HepG2 (cell line): ENCODE measurements at regions not wholly inside any gene's neighbourhood (a gene's known extent, or its start where the extent isn't known, plus 50 kb on each side); places are given as distances from the start of the nearest gene placed in this dataset.

Experiments
- ATAC-seq: fragments of 200-7000 bp; cut with Tn5 transposase; 3 replicates; pipeline ENCODE4 v1.9.1; 2020; ENCODE audit warnings: mild to moderate bottlenecking, moderate library complexity
- BruUV-seq: library from RNA; stranded (reverse); fragments of 400-500 nt; replicated peaks from 2 replicates; lab custom pipeline; 2021; lab: Mats Ljungman, UMichigan
- CTCF ChIA-PET: fragments of 300-600 bp; formaldehyde crosslinking; extraction: SDS; loops from one replicate; lab custom pipeline; 2021; ENCODE audit warnings: low total read pairs, inconsistent platforms, low intra/inter-chr PET ratio; lab: Yijun Ruan, JAX
- POLR2A ChIA-PET: fragments of 350-600 bp; sonication (Branson Sonifier 250); formaldehyde crosslinking; loops from one replicate; lab custom pipeline; 2020; ENCODE audit warnings: antibody characterized with exemption, inconsistent platforms; lab: Yijun Ruan, JAX
- DNase-seq: peaks from one replicate; pipeline ENCODE4 v3.0.0-alpha.2; 2015; ENCODE audit warnings: low spot score
- FAIRE-seq: peaks from 3 replicates; lab custom pipeline; 2011; peaks lifted over from hg19 to GRCh38; lab: Jason Lieb, UNC
- H2AFZ ChIP-seq: one replicate; pipeline ENCODE4 v1.6.1; 2011; ENCODE audit warnings: low read length, inconsistent platforms
- H3K27ac ChIP-seq: fragments of 300-600 bp; 3 replicates; pipeline ENCODE4 v1.8.0; 2011; ENCODE audit warnings: mixed run types, mild to moderate bottlenecking, mixed read lengths, low read length, inconsistent platforms; ENCODE audit not compliant: insufficient read depth; ENCODE audit errors: extremely low read length
- H3K27me3 ChIP-seq, 2 experiments: fragments of 200-600 bp in 1 of 2; 2 replicates in 1 of 2; 3 replicates in 1 of 2; pipeline versions ENCODE4 v1.6.0 to v1.8.0; 2011; ENCODE audit warnings: low read length in 2 of 2, mild to moderate bottlenecking in 2 of 2, moderate library complexity in 2 of 2, inconsistent platforms in 1 of 2; ENCODE audit not compliant: insufficient read depth in 2 of 2, control insufficient read depth in 1 of 2
- H3K36me3 ChIP-seq, 2 experiments: fragments of 200-600 bp in 1 of 2; replicated peaks in 1 of 2; 2 replicates in 1 of 2; 3 replicates in 1 of 2; pipeline versions ENCODE4 v1.5.1 to v1.8.0; 2011; ENCODE audit warnings: low read length in 2 of 2, inconsistent platforms in 1 of 2; ENCODE audit not compliant: insufficient read depth in 2 of 2, control insufficient read depth in 1 of 2
- H3K4me1 ChIP-seq: 2 replicates; pipeline ENCODE4 v1.5.1; 2012; ENCODE audit warnings: low read length, inconsistent platforms; ENCODE audit not compliant: insufficient read depth
- H3K4me2 ChIP-seq: 2 replicates; pipeline ENCODE4 v1.6.0; 2011; ENCODE audit warnings: low read depth, low read length, inconsistent platforms
- H3K4me3 ChIP-seq, 3 experiments: fragments of 200-600 bp in 1 of 3; sonication (generic), shearing (Covaris generic) in 1 of 3; replicated peaks in 1 of 3; 2 replicates each; pipeline ENCODE4 v1.5.1; 2011 to 2016; ENCODE audit warnings: low read length in 3 of 3, inconsistent platforms in 2 of 3, low read depth in 2 of 3, mild to moderate bottlenecking in 2 of 3, control low read depth in 1 of 3, mixed read lengths in 1 of 3; ENCODE audit not compliant: insufficient read depth in 1 of 3
- H3K79me2 ChIP-seq: one replicate; pipeline ENCODE4 v1.6.1; 2011; ENCODE audit warnings: low read length, inconsistent platforms; ENCODE audit not compliant: insufficient read depth
- H3K9ac ChIP-seq: 2 replicates; pipeline ENCODE4 v1.6.0; 2011; ENCODE audit warnings: mild to moderate bottlenecking, low read depth, low read length, inconsistent platforms; ENCODE audit not compliant: insufficient read depth
- H3K9me3 ChIP-seq: 2 replicates; pipeline ENCODE4 v1.5.1; 2012; ENCODE audit warnings: mild to moderate bottlenecking, low read length
- H4K20me1 ChIP-seq: 2 replicates; pipeline ENCODE4 v1.6.0; 2011; ENCODE audit warnings: inconsistent platforms, mild to moderate bottlenecking, low read length, moderate library complexity; ENCODE audit not compliant: insufficient read depth
- ERF ChIP-seq: IDR thresholded peaks from 2 replicates; pipeline ENCODE4 v1.6.1; 2018; ENCODE audit warnings: missing biosample characterization, missing genetic modification reagents
- FOXP1 ChIP-seq, 2 experiments: fragments of 450-650 bp in 1 of 2; IDR thresholded peaks; 2 replicates each; pipeline ENCODE4 v1.6.1; 2017 to 2018; ENCODE audit warnings: antibody characterized with exemption in 1 of 2
- MIXL1 ChIP-seq: IDR thresholded peaks from 2 replicates; pipeline ENCODE4 v1.6.1; 2016
- NPAS2 ChIP-seq: sonication (generic); formaldehyde crosslinking; IDR thresholded peaks from 2 replicates; pipeline ENCODE4 v1.8.0; 2022; ENCODE audit warnings: mild to moderate bottlenecking, missing genetic modification reagents, borderline replicate concordance
- NR2F1 ChIP-seq, 2 experiments: fragments of 450-650 bp in 1 of 2; formaldehyde crosslinking in 1 of 2; IDR thresholded peaks; 2 replicates each; pipeline versions ENCODE4 v1.5.0 to v1.6.1; 2016 to 2020; ENCODE audit warnings: mild to moderate bottlenecking in 1 of 2, missing compliant biosample characterization in 1 of 2, missing genetic modification reagents in 1 of 2, moderate library complexity in 1 of 2
- PHF8 ChIP-seq: sonication (generic); formaldehyde crosslinking; IDR thresholded peaks from 2 replicates; pipeline ENCODE4 v1.5.0; 2020; ENCODE audit warnings: missing genetic modification reagents
- ZKSCAN8 ChIP-seq: IDR thresholded peaks from 2 replicates; pipeline ENCODE4 v1.6.1; 2016; ENCODE audit warnings: borderline replicate concordance, missing genetic modification reagents, missing compliant biosample characterization
- ZNF503 ChIP-seq: sonication (generic); formaldehyde crosslinking; IDR thresholded peaks from 2 replicates; pipeline ENCODE4 v1.4.0; 2020; ENCODE audit warnings: missing genetic modification reagents
- ZNF772 ChIP-seq: sonication (generic); formaldehyde crosslinking; IDR thresholded peaks from 2 replicates; pipeline ENCODE4 v1.5.0; 2020; ENCODE audit warnings: mild to moderate bottlenecking, missing genetic modification reagents
- ZNF776 ChIP-seq: sonication (generic); formaldehyde crosslinking; IDR thresholded peaks from 2 replicates; pipeline ENCODE4 v1.4.0; 2020; ENCODE audit warnings: mild to moderate bottlenecking, missing genetic modification reagents
- WGBS: methylation state at CpG from one replicate; pipeline ENCODE4 v1.1.6; 2017; ENCODE audit warnings: low lambda C conversion rate; 5-methylcytosine and 5-hydroxymethylcytosine counted together
- in situ Hi-C: cut with HindIII; loops from 2 replicates; pipeline ENCODE4 v1.10.0; 2017; ENCODE audit warnings: low pct_unique_long_range_greater_than_20kb; ENCODE audit not compliant: extremely low pct_ligation_motif_present
- intact Hi-C: fragments of 100-400 bp; cut with micrococcal nuclease; formaldehyde crosslinking; loops from one replicate; pipeline ENCODE4 v1.10.0; 2022; ENCODE audit not compliant: unreplicated experiment

- no peak for ATAC-seq
- Histone ChIP-seq H3K9me3 (no peaks in the 10 kb centered on the region), H3K4me3 (no peak overlapping the region), H3K9ac (no peak overlapping the region), H3K27me3 (peaks cover 3 to 24% of the 10 kb centered on the region in 2 experiments; a peak in 3 of 5 replicates), H3K79me2 (no peaks in the 10 kb centered on the region), H3K4me2 (no peak overlapping the region), H3K36me3 (no peaks in the 10 kb centered on the region), H3K27ac (no peak overlapping the region), H2AFZ (no peak overlapping the region), H4K20me1 (no peaks in the 10 kb centered on the region), H3K4me1 (no peaks in the 10 kb centered on the region)
- POLR2A ChIA-PET = no interaction called here
- TF ChIP-seq ZNF776 (no peak), FOXP1 (IDR thresholded peaks at IDR 0.05) (no peak), FOXP1 (CRISPR knock-in tag; IDR thresholded peaks at IDR 0.05) (no peak), MIXL1 (CRISPR knock-in tag) (no peak), ERF (CRISPR knock-in tag) (no peak), ZNF772 (CRISPR knock-in tag) (no peak), ZNF503 (CRISPR knock-in tag) (no peak), PHF8 (CRISPR knock-in tag) (no peak), NPAS2 (CRISPR knock-in tag) (no peak), NR2F1 (CRISPR knock-in tag; IDR thresholded peaks at IDR 0.05) (no peak), ZKSCAN8 (CRISPR knock-in tag) (no peak)
- CTCF ChIA-PET = no interaction called here
- BruUV-seq = no TSS peak
- FAIRE-seq = no peak
- 53% methylated on average over 6 of the region's 6 CpGs for WGBS
- intact Hi-C loops (no loop called here), in situ Hi-C loops (no loop called here)
- no peak for DNase-seq
Observed at GRCh38 chr3:193825617-193826016, 232.6 kb downstream of the OPA1 start.
